Osteoblast (primary cell): ENCODE measurements at regions not wholly inside any gene's neighbourhood (a gene's known extent, or its start where the extent isn't known, plus 50 kb on each side); places are given as distances from the start of the nearest gene placed in this dataset.
A peak's percentile ranks its signal among the peaks of the same experiment; 100 is the strongest.

ENCODE experiments used
- DNase-seq: peaks from one replicate; pipeline ENCODE4 v3.0.0; 2011; ENCODE audit warnings: low spot score, mixed read lengths; ENCODE audit not compliant: insufficient read length; ENCODE audit errors: missing footprints
- H2AFZ ChIP-seq: 2 replicates; pipeline ENCODE4 v1.6.0; 2011; ENCODE audit warnings: mild to moderate bottlenecking, low read length
- H3K27ac ChIP-seq: 2 replicates; pipeline ENCODE4 v1.5.1; 2011; ENCODE audit warnings: mild to moderate bottlenecking, low read depth, low read length, moderate library complexity
- H3K27me3 ChIP-seq: 2 replicates; pipeline ENCODE4 v1.6.0; 2012; ENCODE audit warnings: mild to moderate bottlenecking, control low read depth, inconsistent platforms, low read length, moderate library complexity; ENCODE audit not compliant: insufficient read depth
- H3K36me3 ChIP-seq: 2 replicates; pipeline ENCODE4 v1.5.1; 2011; ENCODE audit warnings: mild to moderate bottlenecking, low read length, control low read depth, moderate library complexity; ENCODE audit not compliant: insufficient read depth
- H3K4me1 ChIP-seq: 2 replicates; pipeline ENCODE4 v1.5.1; 2011; ENCODE audit warnings: mild to moderate bottlenecking, low read length, control low read depth, moderate library complexity; ENCODE audit not compliant: insufficient read depth
- H3K4me2 ChIP-seq: 2 replicates; pipeline ENCODE4 v1.6.0; 2011; ENCODE audit warnings: mild to moderate bottlenecking, low read length; ENCODE audit not compliant: insufficient read depth
- H3K4me3 ChIP-seq: fragments of 200-600 bp; sonication (generic); 3 replicates; pipeline ENCODE4 v1.5.1; 2012; ENCODE audit warnings: mild to moderate bottlenecking, low read length, inconsistent platforms; ENCODE audit not compliant: insufficient read depth
- H3K79me2 ChIP-seq: 2 replicates; pipeline ENCODE4 v1.6.0; 2012; ENCODE audit warnings: mild to moderate bottlenecking, low read length, control low read depth, inconsistent platforms; ENCODE audit not compliant: insufficient read depth
- H3K9me3 ChIP-seq: 2 replicates; pipeline ENCODE4 v1.5.1; 2011; ENCODE audit warnings: low read depth, low read length, control low read depth
- H4K20me1 ChIP-seq: 2 replicates; pipeline ENCODE4 v1.6.0; 2012; ENCODE audit warnings: mild to moderate bottlenecking, low read length, control low read depth; ENCODE audit not compliant: insufficient read depth
- TF ChIP-seq, protein P1 (sequence below): IDR thresholded peaks from 2 replicates; pipeline ENCODE4 v1.5.1; 2011; ENCODE audit warnings: mild to moderate bottlenecking, low read depth, low read length, moderate library complexity; ENCODE audit errors: extremely low read depth

DNA sequence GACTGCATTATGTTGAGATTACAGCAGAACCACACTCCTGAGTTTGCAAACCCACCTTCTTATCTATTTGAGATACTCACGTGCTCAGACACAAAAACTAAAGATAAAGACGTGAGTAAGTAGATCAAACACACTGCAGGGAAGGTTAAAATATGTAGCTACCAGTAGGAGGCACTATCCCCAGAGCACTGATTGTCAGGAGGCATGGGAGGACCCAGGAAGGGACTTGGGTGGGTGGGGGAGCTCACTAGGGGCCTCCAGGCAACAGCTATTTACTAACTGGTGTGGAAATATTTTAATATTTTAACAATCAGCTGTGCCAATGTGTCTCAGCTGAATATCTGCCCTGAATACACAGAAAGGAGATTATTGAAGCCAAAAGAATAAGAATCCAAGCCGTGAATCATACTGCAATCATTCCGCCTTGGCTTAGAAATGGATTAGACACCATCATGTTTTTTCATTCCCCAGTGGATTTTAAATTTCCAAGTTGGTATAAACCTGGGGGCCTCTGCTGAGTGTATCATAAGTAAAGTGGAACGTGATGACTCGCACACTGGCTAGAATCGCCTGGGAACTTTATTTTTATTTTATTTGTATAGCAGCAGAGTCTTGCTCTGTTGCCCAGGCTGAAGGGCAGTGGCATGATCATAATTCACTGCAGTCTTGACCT, 73.2 kb upstream of the CACNA1A start:
- H3K27ac ChIP-seq: no peak overlapping the region
- H2AFZ ChIP-seq: no peak overlapping the region
- no peaks in the 10 kb centered on the region for H4K20me1 ChIP-seq
- peaks cover 2% of the 10 kb centered on the region for H3K27me3 ChIP-seq
- H3K36me3 ChIP-seq: no peaks in the 10 kb centered on the region
- peaks cover 8% of the 10 kb centered on the region for H3K9me3 ChIP-seq
- no peaks in the 10 kb centered on the region for H3K79me2 ChIP-seq
- TF ChIP-seq, protein P1, sequence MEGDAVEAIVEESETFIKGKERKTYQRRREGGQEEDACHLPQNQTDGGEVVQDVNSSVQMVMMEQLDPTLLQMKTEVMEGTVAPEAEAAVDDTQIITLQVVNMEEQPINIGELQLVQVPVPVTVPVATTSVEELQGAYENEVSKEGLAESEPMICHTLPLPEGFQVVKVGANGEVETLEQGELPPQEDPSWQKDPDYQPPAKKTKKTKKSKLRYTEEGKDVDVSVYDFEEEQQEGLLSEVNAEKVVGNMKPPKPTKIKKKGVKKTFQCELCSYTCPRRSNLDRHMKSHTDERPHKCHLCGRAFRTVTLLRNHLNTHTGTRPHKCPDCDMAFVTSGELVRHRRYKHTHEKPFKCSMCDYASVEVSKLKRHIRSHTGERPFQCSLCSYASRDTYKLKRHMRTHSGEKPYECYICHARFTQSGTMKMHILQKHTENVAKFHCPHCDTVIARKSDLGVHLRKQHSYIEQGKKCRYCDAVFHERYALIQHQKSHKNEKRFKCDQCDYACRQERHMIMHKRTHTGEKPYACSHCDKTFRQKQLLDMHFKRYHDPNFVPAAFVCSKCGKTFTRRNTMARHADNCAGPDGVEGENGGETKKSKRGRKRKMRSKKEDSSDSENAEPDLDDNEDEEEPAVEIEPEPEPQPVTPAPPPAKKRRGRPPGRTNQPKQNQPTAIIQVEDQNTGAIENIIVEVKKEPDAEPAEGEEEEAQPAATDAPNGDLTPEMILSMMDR: peak; percentile 32
- peaks cover 6% of the 10 kb centered on the region for H3K4me1 ChIP-seq
- no peak overlapping the region for H3K4me2 ChIP-seq
- H3K4me3 ChIP-seq: no peak overlapping the region
- peak; percentile 91 for DNase-seq

DNA sequence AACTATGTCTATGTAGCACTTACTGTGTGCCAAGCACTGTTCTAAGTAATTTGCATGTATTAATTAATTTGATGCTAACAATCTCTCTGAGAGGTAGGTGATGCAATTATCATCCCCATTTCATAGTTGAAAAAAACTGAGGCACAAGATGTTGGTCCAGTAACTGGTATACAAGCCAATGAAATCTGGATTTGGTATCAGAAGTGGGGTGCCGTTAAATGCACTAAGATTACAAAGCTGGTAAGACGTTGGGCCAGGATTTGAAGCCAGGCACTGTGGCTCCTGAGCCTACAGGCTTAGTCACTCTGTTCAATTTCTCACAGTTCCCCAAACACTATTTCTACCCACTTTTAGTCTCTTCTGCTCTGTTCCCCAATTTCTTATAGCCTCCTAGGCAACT, 70.4 kb upstream of the CACNA1A start:
- no peak for DNase-seq
- Histone ChIP-seq H4K20me1 (no peaks in the 10 kb centered on the region), H3K27me3 (peaks cover 3% of the 10 kb centered on the region), H2AFZ (no peak overlapping the region), H3K36me3 (no peaks in the 10 kb centered on the region), H3K9me3 (peaks cover 8% of the 10 kb centered on the region), H3K27ac (no peak overlapping the region), H3K4me3 (no peak overlapping the region), H3K79me2 (no peaks in the 10 kb centered on the region), H3K4me1 (peaks cover 6% of the 10 kb centered on the region), H3K4me2 (no peak overlapping the region)
- TF ChIP-seq, protein P1: no peak

DNA sequence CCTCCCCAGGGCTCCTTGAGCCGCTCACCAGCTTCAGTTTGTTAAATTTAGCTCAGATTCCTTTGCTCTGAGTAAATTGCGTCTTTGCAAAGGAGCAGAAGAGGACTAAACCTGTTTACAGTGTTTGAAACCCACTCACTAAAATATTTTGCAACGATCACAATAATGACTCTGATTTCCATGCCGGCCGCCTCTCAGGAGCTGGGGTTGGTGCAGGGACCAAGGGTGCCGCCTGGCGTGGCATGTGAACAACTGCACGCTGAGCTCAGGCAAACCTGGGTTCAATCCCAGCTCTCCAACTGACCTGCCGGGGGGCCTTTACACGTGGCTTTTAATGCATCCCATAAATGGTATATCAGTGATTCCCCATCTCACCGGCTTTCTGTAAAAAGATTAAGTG, 68.7 kb upstream of the CACNA1A start:
- DNase-seq: peak; percentile 71
- Histone ChIP-seq H3K27ac (no peak overlapping the region), H4K20me1 (no peaks in the 10 kb centered on the region), H3K79me2 (no peaks in the 10 kb centered on the region), H3K9me3 (peaks cover 8% of the 10 kb centered on the region), H2AFZ (no peak overlapping the region), H3K4me3 (no peak overlapping the region), H3K4me1 (peaks cover 6% of the 10 kb centered on the region), H3K27me3 (peaks cover 3% of the 10 kb centered on the region), H3K36me3 (no peaks in the 10 kb centered on the region), H3K4me2 (no peak overlapping the region)
- TF ChIP-seq, protein P1: peak; percentile 56

DNA sequence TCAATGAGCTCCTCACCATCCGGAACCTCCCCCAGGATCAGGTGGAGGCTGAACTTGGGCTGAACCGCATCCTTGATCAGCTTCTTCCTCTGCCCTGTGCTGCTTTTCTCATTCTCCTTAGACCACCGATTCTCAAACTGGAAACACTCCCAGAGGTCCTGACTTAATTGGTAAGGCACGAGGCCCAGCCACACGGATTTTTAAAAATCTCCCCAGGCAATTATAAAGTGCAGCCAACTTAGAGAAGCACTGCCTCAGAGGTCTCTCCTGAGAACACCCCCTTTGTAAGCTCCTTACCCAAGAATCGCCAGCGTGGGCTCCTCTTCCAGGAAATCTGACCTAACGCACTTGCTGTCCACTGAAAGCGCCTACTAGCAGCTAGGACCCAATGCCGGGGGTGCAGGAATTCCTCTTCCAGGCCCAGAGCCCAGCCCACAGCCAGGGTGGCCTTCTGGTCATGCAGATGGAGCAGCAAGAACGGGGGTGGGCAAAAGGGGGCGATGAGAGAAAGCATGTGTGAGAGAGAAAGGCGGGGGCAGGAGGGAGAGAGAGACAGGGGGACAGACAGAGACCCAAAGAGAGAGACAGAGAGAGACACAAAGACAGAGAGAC, 66.9 kb upstream of the CACNA1A start:
- DNase-seq: peak; percentile 27
- Histone ChIP-seq H3K9me3 (peaks cover 6% of the 10 kb centered on the region), H3K4me3 (no peak overlapping the region), H3K4me2 (no peak overlapping the region), H3K79me2 (no peaks in the 10 kb centered on the region), H3K27ac (no peak overlapping the region), H3K4me1 (no peaks in the 10 kb centered on the region), H3K36me3 (no peaks in the 10 kb centered on the region), H4K20me1 (no peaks in the 10 kb centered on the region), H2AFZ (no peak overlapping the region), H3K27me3 (peaks cover 3% of the 10 kb centered on the region)
- TF ChIP-seq, protein P1: no peak
